HG02943 (cell line): ENCODE measurements at regions not wholly inside any gene's neighbourhood (a gene's known extent, or its start where the extent isn't known, plus 50 kb on each side); places are given as distances from the start of the nearest gene placed in this dataset.
A peak's percentile ranks its signal among the peaks of the same experiment; 100 is the strongest.

Experiments used
- ATAC-seq: cut with Tn5 transposase; IDR thresholded peaks from one replicate; pipeline ENCODE4 v1.9.1; 2021; ENCODE audit warnings: mild to moderate bottlenecking, low read depth, moderate library complexity; ENCODE audit not compliant: unreplicated experiment

GRCh38 chr2:147713349-147713748, 131.5 kb upstream of the ACVR2A start:
- ATAC-seq: no peak

GRCh38 chr2:147712051-147712450, 132.8 kb upstream of the ACVR2A start:
- ATAC-seq: no peak

- no peak for ATAC-seq
Measured at GRCh38 chr2:147711031-147711430, 133.8 kb upstream of the ACVR2A start.

GRCh38 chr2:147709655-147710054, 135.2 kb upstream of the ACVR2A start:
- ATAC-seq: no peak

- no peak for ATAC-seq
Measured at GRCh38 chr2:147703171-147703570, 141.7 kb upstream of the ACVR2A start.

- ATAC-seq: no peak
Measured at GRCh38 chr2:147698166-147698565, 146.7 kb upstream of the ACVR2A start.

- ATAC-seq: no peak
Measured at GRCh38 chr2:147696426-147696825, 148.4 kb upstream of the ACVR2A start.

- ATAC-seq: peak; percentile 99
Measured at GRCh38 chr2:147689220-147689909, 155.5 kb upstream of the ACVR2A start.

- no peak for ATAC-seq
Measured at GRCh38 chr2:147688242-147688641, 156.6 kb upstream of the ACVR2A start.

- ATAC-seq: no peak
Measured at GRCh38 chr2:147686365-147686764, 158.5 kb upstream of the ACVR2A start.

- no peak for ATAC-seq
Measured at GRCh38 chr2:147684903-147685302, 159.9 kb upstream of the ACVR2A start.

- ATAC-seq: no peak
Measured at GRCh38 chr2:147683380-147683779, 161.4 kb upstream of the ACVR2A start.

GRCh38 chr2:147681093-147681492, 163.7 kb upstream of the ACVR2A start:
- no peak for ATAC-seq

- no peak for ATAC-seq
Measured at GRCh38 chr2:147679955-147680531, 164.8 kb upstream of the ACVR2A start.

- no peak for ATAC-seq
Measured at GRCh38 chr2:147679191-147679954, 165.5 kb upstream of the ACVR2A start.

- ATAC-seq: no peak
Measured at GRCh38 chr2:147665105-147665504, 179.7 kb upstream of the ACVR2A start.

- peak; percentile 13 for ATAC-seq
Measured at GRCh38 chr2:147663962-147664361, 180.9 kb upstream of the ACVR2A start.

- peak; percentile 82 for ATAC-seq
Measured at GRCh38 chr2:147663153-147663961, 181.5 kb upstream of the ACVR2A start.

GRCh38 chr2:147662221-147662620, 182.6 kb upstream of the ACVR2A start:
- no peak for ATAC-seq

GRCh38 chr2:147660680-147661079, 184.1 kb upstream of the ACVR2A start:
- ATAC-seq: no peak

- ATAC-seq: no peak
Measured at GRCh38 chr2:147659051-147659450, 185.8 kb upstream of the ACVR2A start.
